Erythroblast (primary cell): ENCODE measurements at regions not wholly inside any gene's neighbourhood (a gene's known extent, or its start where the extent isn't known, plus 50 kb on each side); places are given as distances from the start of the nearest gene placed in this dataset.

Source experiments
- GATA1 ChIP-seq: IDR thresholded peaks from 2 replicates; pipeline ENCODE4 v1.6.1; 2011; ENCODE audit warnings: low read depth, mild to moderate bottlenecking, control low read depth, low read length, moderate library complexity
- POLR2A ChIP-seq: IDR thresholded peaks from 2 replicates; pipeline ENCODE4 v1.6.1; 2011; ENCODE audit warnings: mild to moderate bottlenecking, low read length

GRCh38 chr2:11988691-11989353, 242.4 kb downstream of the LPIN1 start:
- no peak for TF ChIP-seq POLR2A
- TF ChIP-seq GATA1, result no peak
